HepG2 (cell line): ENCODE measurements at regions not wholly inside any gene's neighbourhood (a gene's known extent, or its start where the extent isn't known, plus 50 kb on each side); places are given as distances from the start of the nearest gene placed in this dataset.

Experiments used
- ATAC-seq: fragments of 200-7000 bp; cut with Tn5 transposase; 3 replicates; pipeline ENCODE4 v1.9.1; 2020; ENCODE audit warnings: mild to moderate bottlenecking, moderate library complexity
- BruUV-seq: library from RNA; stranded (reverse); fragments of 400-500 nt; replicated peaks from 2 replicates; lab custom pipeline; 2021; lab: Mats Ljungman, UMichigan
- CTCF ChIA-PET: fragments of 300-600 bp; formaldehyde crosslinking; extraction: SDS; loops from one replicate; lab custom pipeline; 2021; ENCODE audit warnings: low total read pairs, inconsistent platforms, low intra/inter-chr PET ratio; lab: Yijun Ruan, JAX
- POLR2A ChIA-PET: fragments of 350-600 bp; sonication (Branson Sonifier 250); formaldehyde crosslinking; loops from one replicate; lab custom pipeline; 2020; ENCODE audit warnings: antibody characterized with exemption, inconsistent platforms; lab: Yijun Ruan, JAX
- DNase-seq: peaks from one replicate; pipeline ENCODE4 v3.0.0-alpha.2; 2015; ENCODE audit warnings: low spot score
- FAIRE-seq: peaks from 3 replicates; lab custom pipeline; 2011; peaks lifted over from hg19 to GRCh38; lab: Jason Lieb, UNC
- H2AFZ ChIP-seq: one replicate; pipeline ENCODE4 v1.6.1; 2011; ENCODE audit warnings: low read length, inconsistent platforms
- H3K27ac ChIP-seq: fragments of 300-600 bp; 3 replicates; pipeline ENCODE4 v1.8.0; 2011; ENCODE audit warnings: mixed run types, mild to moderate bottlenecking, mixed read lengths, low read length, inconsistent platforms; ENCODE audit not compliant: insufficient read depth; ENCODE audit errors: extremely low read length
- H3K27me3 ChIP-seq, 2 experiments: fragments of 200-600 bp in 1 of 2; 2 replicates in 1 of 2; 3 replicates in 1 of 2; pipeline versions ENCODE4 v1.6.0 to v1.8.0; 2011; ENCODE audit warnings: low read length in 2 of 2, mild to moderate bottlenecking in 2 of 2, moderate library complexity in 2 of 2, inconsistent platforms in 1 of 2; ENCODE audit not compliant: insufficient read depth in 2 of 2, control insufficient read depth in 1 of 2
- H3K36me3 ChIP-seq, 2 experiments: fragments of 200-600 bp in 1 of 2; replicated peaks in 1 of 2; 2 replicates in 1 of 2; 3 replicates in 1 of 2; pipeline versions ENCODE4 v1.5.1 to v1.8.0; 2011; ENCODE audit warnings: low read length in 2 of 2, inconsistent platforms in 1 of 2; ENCODE audit not compliant: insufficient read depth in 2 of 2, control insufficient read depth in 1 of 2
- H3K4me1 ChIP-seq: 2 replicates; pipeline ENCODE4 v1.5.1; 2012; ENCODE audit warnings: low read length, inconsistent platforms; ENCODE audit not compliant: insufficient read depth
- H3K4me2 ChIP-seq: 2 replicates; pipeline ENCODE4 v1.6.0; 2011; ENCODE audit warnings: low read depth, low read length, inconsistent platforms
- H3K4me3 ChIP-seq, 3 experiments: fragments of 200-600 bp in 1 of 3; sonication (generic), shearing (Covaris generic) in 1 of 3; replicated peaks in 1 of 3; 2 replicates each; pipeline ENCODE4 v1.5.1; 2011 to 2016; ENCODE audit warnings: low read length in 3 of 3, inconsistent platforms in 2 of 3, low read depth in 2 of 3, mild to moderate bottlenecking in 2 of 3, control low read depth in 1 of 3, mixed read lengths in 1 of 3; ENCODE audit not compliant: insufficient read depth in 1 of 3
- H3K79me2 ChIP-seq: one replicate; pipeline ENCODE4 v1.6.1; 2011; ENCODE audit warnings: low read length, inconsistent platforms; ENCODE audit not compliant: insufficient read depth
- H3K9ac ChIP-seq: 2 replicates; pipeline ENCODE4 v1.6.0; 2011; ENCODE audit warnings: mild to moderate bottlenecking, low read depth, low read length, inconsistent platforms; ENCODE audit not compliant: insufficient read depth
- H3K9me3 ChIP-seq: 2 replicates; pipeline ENCODE4 v1.5.1; 2012; ENCODE audit warnings: mild to moderate bottlenecking, low read length
- H4K20me1 ChIP-seq: 2 replicates; pipeline ENCODE4 v1.6.0; 2011; ENCODE audit warnings: inconsistent platforms, mild to moderate bottlenecking, low read length, moderate library complexity; ENCODE audit not compliant: insufficient read depth
- ARID3A ChIP-seq: IDR thresholded peaks from 2 replicates; pipeline ENCODE4 v1.6.1; 2012; ENCODE audit warnings: low read depth, low read length, improper control_type of control experiment
- EEA1 ChIP-seq: sonication (generic); formaldehyde crosslinking; IDR thresholded peaks from 2 replicates; pipeline ENCODE4 v1.5.1; 2020; ENCODE audit warnings: mild to moderate bottlenecking, missing genetic modification reagents, borderline replicate concordance
- MATR3 ChIP-seq: sonication (generic); formaldehyde crosslinking; IDR thresholded peaks from 2 replicates; pipeline ENCODE4 v1.4.0; 2020; ENCODE audit warnings: missing genetic modification reagents
- MEIS1 ChIP-seq: sonication (generic); formaldehyde crosslinking; IDR thresholded peaks from 2 replicates; pipeline ENCODE4 v1.9.0; 2021; ENCODE audit warnings: mild to moderate bottlenecking, missing genetic modification reagents, moderate library complexity, borderline replicate concordance
- MLLT10 ChIP-seq: sonication (generic); formaldehyde crosslinking; IDR thresholded peaks from 2 replicates; pipeline ENCODE4 v1.4.0; 2020; ENCODE audit warnings: missing genetic modification reagents
- MZF1 ChIP-seq: sonication (generic); formaldehyde crosslinking; IDR thresholded peaks from 2 replicates; pipeline ENCODE4 v1.8.1; 2023; ENCODE audit warnings: mild to moderate bottlenecking, missing genetic modification reagents, borderline replicate concordance
- PRDM10 ChIP-seq: sonication (generic); formaldehyde crosslinking; IDR thresholded peaks from 2 replicates; pipeline ENCODE4 v1.4.0; 2020; ENCODE audit warnings: low read depth, missing genetic modification reagents
- SATB2 ChIP-seq: sonication (generic); formaldehyde crosslinking; IDR thresholded peaks from 2 replicates; pipeline ENCODE4 v1.5.0; 2020; ENCODE audit warnings: missing genetic modification reagents
- ZFP82 ChIP-seq: sonication (generic); formaldehyde crosslinking; IDR thresholded peaks from 2 replicates; pipeline ENCODE4 v1.5.1; 2020; ENCODE audit warnings: mild to moderate bottlenecking, missing genetic modification reagents, borderline replicate concordance
- ZNF142 ChIP-seq: sonication (generic); formaldehyde crosslinking; IDR thresholded peaks from 2 replicates; pipeline ENCODE4 v1.4.0; 2020; ENCODE audit warnings: missing genetic modification reagents
- ZNF350 ChIP-seq: sonication (generic); formaldehyde crosslinking; IDR thresholded peaks from 2 replicates; pipeline ENCODE4 v1.4.0; 2020; ENCODE audit warnings: mild to moderate bottlenecking, low read depth, missing genetic modification reagents, borderline replicate concordance
- ZNF660 ChIP-seq: sonication (generic); formaldehyde crosslinking; IDR thresholded peaks from 2 replicates; pipeline ENCODE4 v1.5.1; 2020; ENCODE audit warnings: mild to moderate bottlenecking, low read depth, missing genetic modification reagents, borderline replicate concordance
- in situ Hi-C: cut with HindIII; loops from 2 replicates; pipeline ENCODE4 v1.10.0; 2017; ENCODE audit warnings: low pct_unique_long_range_greater_than_20kb; ENCODE audit not compliant: extremely low pct_ligation_motif_present
- intact Hi-C: fragments of 100-400 bp; cut with micrococcal nuclease; formaldehyde crosslinking; loops from one replicate; pipeline ENCODE4 v1.10.0; 2022; ENCODE audit not compliant: unreplicated experiment

- TF ChIP-seq ZNF142 (CRISPR knock-in tag) (no peak), ARID3A (no peak)
Measured at GRCh38 chr13:104871456-104871855, 1664.0 kb downstream of the EFNB2 start (continued).

- BruUV-seq, result no TSS peak
- H3K4me1 ChIP-seq, result no peaks in the 10 kb centered on the region
- no peaks in the 10 kb centered on the region for H3K36me3 ChIP-seq
- ATAC-seq (no peak), DNase-seq (no peak), FAIRE-seq (no peak)
- POLR2A ChIA-PET, result no interaction called here
- H3K9ac ChIP-seq, result no peak overlapping the region
- H4K20me1 ChIP-seq, result no peaks in the 10 kb centered on the region
- intact Hi-C loops, result no loop called here
- no peak overlapping the region for H3K27ac ChIP-seq
- H3K4me3 ChIP-seq, result no peak overlapping the region
- no peaks in the 10 kb centered on the region for H3K79me2 ChIP-seq
- peaks cover 52% of the 10 kb centered on the region for H3K9me3 ChIP-seq
- CTCF ChIA-PET, result no interaction called here
- no peaks in the 10 kb centered on the region for H3K27me3 ChIP-seq
- in situ Hi-C loops, result no loop called here
- H3K4me2 ChIP-seq, result no peak overlapping the region
- no peak overlapping the region for H2AFZ ChIP-seq
- no peak for TF ChIP-seq ZNF350
- TF ChIP-seq MATR3 (CRISPR knock-in tag), result no peak
- TF ChIP-seq PRDM10 (CRISPR knock-in tag), result no peak
- no peak for TF ChIP-seq ZFP82 (CRISPR knock-in tag)
- TF ChIP-seq MZF1 (CRISPR knock-in tag), result no peak
- no peak for TF ChIP-seq MLLT10 (CRISPR knock-in tag)
- no peak for TF ChIP-seq EEA1 (CRISPR knock-in tag)
- TF ChIP-seq SATB2 (CRISPR knock-in tag), result no peak
- TF ChIP-seq MEIS1 (CRISPR knock-in tag), result no peak
- TF ChIP-seq ZNF660 (CRISPR knock-in tag), result no peak
Measured at GRCh38 chr13:104869501-104869900, 1666.0 kb downstream of the EFNB2 start.
